NCI-H2029 treated with DMSO at 0.1 percent for 48 hours (cell line): ENCODE measurements at regions not wholly inside any gene's neighbourhood (a gene's known extent, or its start where the extent isn't known, plus 50 kb on each side); places are given as distances from the start of the nearest gene placed in this dataset.
A peak's percentile ranks its signal among the peaks of the same experiment; 100 is the strongest.

Source experiments
- DNase-seq: peaks from one replicate; lab custom pipeline; 2025; lab: John Stamatoyannopoulos, UW

- DNase-seq: no peak
Measured at GRCh38 chr7:46009211-46009610, 88.1 kb upstream of the IGFBP3 start.

GRCh38 chr7:46007990-46008643 lies 87.0 kb upstream of the IGFBP3 start:
- no peak for DNase-seq

- peak; percentile 29 for DNase-seq
Measured at GRCh38 chr7:46007194-46007593, 86.1 kb upstream of the IGFBP3 start.

- DNase-seq: no peak
Measured at GRCh38 chr7:46006723-46007122, 85.7 kb upstream of the IGFBP3 start.

- no peak for DNase-seq
Measured at GRCh38 chr7:46006212-46006611, 85.1 kb upstream of the IGFBP3 start.

- DNase-seq: no peak
Measured at GRCh38 chr7:46004965-46005364, 83.9 kb upstream of the IGFBP3 start.

GRCh38 chr7:46003896-46004875 lies 83.1 kb upstream of the IGFBP3 start:
- no peak for DNase-seq

- DNase-seq: no peak
Measured at GRCh38 chr7:46003161-46003560, 82.1 kb upstream of the IGFBP3 start.

GRCh38 chr7:46000513-46000912 lies 79.4 kb upstream of the IGFBP3 start:
- DNase-seq: no peak

GRCh38 chr7:45999541-45999940 lies 78.5 kb upstream of the IGFBP3 start:
- DNase-seq: no peak

GRCh38 chr7:45998506-45998905 lies 77.4 kb upstream of the IGFBP3 start:
- no peak for DNase-seq

- no peak for DNase-seq
Measured at GRCh38 chr7:45993621-45994020, 72.5 kb upstream of the IGFBP3 start.

- DNase-seq: no peak
Measured at GRCh38 chr7:45992826-45993225, 71.8 kb upstream of the IGFBP3 start.

- DNase-seq: no peak
Measured at GRCh38 chr7:45990276-45990675, 69.2 kb upstream of the IGFBP3 start.

- no peak for DNase-seq
Measured at GRCh38 chr7:45988405-45989057, 67.5 kb upstream of the IGFBP3 start.

- DNase-seq: no peak
Measured at GRCh38 chr7:45987521-45988290, 66.6 kb upstream of the IGFBP3 start.

- DNase-seq: no peak
Measured at GRCh38 chr7:45986355-45987298, 65.6 kb upstream of the IGFBP3 start.

- DNase-seq: no peak
Measured at GRCh38 chr7:45985902-45986301, 64.8 kb upstream of the IGFBP3 start.

GRCh38 chr7:45984386-45985295 lies 63.6 kb upstream of the IGFBP3 start:
- no peak for DNase-seq
